M059J (cell line): ENCODE measurements at regions not wholly inside any gene's neighbourhood (a gene's known extent, or its start where the extent isn't known, plus 50 kb on each side); places are given as distances from the start of the nearest gene placed in this dataset.
A peak's percentile ranks its signal among the peaks of the same experiment; 100 is the strongest.

Experiments
- DNase-seq: peaks from one replicate; pipeline ENCODE4 v3.0.0-alpha.2; 2012; ENCODE audit warnings: low read depth

- DNase-seq, result peak; percentile 73
These were observed 94.6 kb downstream of the ZPLD1 start for GRCh38 chr3:102529452-102529851.

DNA sequence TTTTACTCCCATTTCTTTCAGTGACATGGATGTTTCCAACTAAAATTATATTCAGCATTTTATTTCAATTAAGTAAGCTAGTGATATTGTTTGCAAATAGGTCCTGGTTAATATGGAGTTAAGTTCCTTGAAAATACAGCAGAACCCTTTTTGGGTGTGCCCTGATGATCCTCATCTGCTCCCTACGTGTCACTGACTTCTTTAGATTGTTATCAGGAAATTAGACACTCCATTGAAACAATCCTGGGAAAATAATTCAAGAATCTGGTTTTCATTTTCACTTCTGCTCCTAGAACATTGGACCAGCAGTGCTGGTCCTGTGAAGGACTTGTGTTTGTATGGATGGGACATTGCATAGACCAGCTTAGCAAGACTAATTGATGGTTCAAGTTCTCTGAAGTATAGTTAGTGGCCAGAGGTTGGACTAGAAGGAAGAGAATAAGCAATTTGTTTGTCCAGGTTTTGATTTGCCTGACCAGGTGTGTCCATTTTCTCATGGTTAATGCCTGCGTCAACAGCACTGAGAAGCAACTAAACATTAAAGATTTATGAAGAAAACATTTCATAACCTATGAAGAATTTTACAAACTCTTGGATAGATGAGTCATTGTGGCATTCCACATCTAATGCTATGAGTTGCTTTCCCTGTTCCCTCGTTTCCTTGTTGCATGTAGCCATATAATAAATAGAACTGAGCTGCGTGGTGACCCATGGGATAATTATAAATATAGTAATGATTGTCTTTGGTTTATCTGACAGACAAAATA is 95.8 kb downstream of the ZPLD1 start:
- DNase-seq, result peak; percentile 85

- DNase-seq, result peak; percentile 79
These were observed 96.9 kb downstream of the ZPLD1 start for GRCh38 chr3:102531686-102532085.

- DNase-seq, result peak; percentile 93
These were observed 98.1 kb downstream of the ZPLD1 start for GRCh38 chr3:102532901-102533300.

DNA sequence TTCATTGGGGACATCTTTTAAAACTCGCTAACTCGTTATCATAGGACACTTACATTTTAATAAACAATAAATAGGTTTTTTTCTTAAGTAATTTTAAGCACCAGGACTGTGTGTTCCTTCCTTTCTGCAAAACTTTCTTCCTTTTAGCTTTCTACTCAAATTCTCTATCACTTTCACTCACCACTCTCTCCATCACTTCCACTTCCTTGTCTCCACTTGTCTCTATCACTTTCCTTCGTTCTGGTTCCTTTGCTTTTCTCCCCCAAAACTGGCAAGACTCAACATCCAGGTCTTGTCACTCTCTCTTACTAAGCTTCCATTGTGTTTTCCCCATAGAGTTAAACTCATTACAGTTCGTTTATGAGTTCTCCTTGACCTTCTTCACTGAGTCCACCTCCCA is 99.0 kb downstream of the ZPLD1 start:
- DNase-seq, result no peak

DNA sequence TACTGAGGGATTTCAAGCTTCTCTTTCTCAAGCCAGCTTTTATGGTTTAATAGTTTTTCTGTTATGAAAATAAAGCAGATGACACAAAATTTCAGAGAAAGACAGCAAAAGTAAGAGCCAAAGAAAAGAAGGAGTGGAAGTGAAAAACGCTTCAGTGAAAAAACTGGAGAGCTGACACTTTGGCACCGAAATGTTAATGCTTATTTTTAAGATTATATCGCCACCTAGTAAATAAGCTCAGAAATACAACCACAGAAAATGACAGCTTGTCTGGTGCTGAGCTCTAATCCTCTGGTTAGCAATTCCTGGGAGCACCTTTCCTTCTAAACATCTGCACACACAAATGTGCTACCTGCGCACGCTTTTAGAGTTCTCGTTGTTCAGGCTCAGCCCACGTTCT is 101.6 kb downstream of the ZPLD1 start:
- DNase-seq, result peak; percentile 58

GRCh38 chr3:102537123-102537522 is 102.3 kb downstream of the ZPLD1 start:
- DNase-seq, result no peak

DNA sequence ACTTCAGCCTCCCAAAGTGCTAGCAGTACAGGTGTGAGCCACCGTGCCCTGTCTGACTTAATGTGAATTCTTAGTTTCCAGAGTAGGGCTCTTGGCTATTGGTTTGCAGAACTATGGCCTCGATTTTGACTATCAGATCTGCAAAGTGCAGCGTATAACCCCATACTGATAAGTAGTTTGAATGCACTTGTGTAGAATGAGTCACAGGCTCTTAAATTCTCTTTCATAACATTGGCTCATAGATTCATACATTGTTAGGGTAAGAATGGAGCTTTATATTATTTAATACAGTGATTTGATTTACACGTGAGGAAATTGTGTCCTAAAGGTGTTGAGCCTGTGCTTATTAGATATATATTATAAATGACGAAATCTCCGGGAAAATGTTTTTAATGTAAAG is 109.9 kb downstream of the ZPLD1 start:
- no peak for DNase-seq

- DNase-seq, result no peak
These were observed 110.5 kb downstream of the ZPLD1 start for GRCh38 chr3:102545276-102545675.

GRCh38 chr3:102553876-102554275 is 119.1 kb downstream of the ZPLD1 start:
- DNase-seq, result no peak

DNA sequence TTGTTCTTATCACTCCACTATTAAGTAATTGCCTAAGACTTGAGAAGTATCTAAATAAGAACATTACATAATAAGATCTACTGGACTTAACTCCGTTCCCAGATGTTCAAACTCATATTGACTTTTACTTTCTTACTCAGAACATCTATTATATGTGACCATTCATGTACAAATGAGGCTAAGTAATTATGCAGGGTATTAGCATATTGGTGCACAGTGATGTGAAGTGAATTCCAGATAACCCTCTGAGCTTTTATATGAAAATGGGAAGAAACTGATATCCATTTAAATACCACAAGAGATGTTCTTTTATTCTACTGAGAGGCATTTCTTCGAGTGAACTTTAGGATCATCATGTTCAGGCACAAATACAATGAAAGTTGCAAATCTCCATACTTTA is 135.7 kb downstream of the ZPLD1 start:
- no peak for DNase-seq

- no peak for DNase-seq
These were observed 136.2 kb downstream of the ZPLD1 start for GRCh38 chr3:102571006-102571405.

GRCh38 chr3:102571720-102572384 is 137.0 kb downstream of the ZPLD1 start:
- no peak for DNase-seq

DNA sequence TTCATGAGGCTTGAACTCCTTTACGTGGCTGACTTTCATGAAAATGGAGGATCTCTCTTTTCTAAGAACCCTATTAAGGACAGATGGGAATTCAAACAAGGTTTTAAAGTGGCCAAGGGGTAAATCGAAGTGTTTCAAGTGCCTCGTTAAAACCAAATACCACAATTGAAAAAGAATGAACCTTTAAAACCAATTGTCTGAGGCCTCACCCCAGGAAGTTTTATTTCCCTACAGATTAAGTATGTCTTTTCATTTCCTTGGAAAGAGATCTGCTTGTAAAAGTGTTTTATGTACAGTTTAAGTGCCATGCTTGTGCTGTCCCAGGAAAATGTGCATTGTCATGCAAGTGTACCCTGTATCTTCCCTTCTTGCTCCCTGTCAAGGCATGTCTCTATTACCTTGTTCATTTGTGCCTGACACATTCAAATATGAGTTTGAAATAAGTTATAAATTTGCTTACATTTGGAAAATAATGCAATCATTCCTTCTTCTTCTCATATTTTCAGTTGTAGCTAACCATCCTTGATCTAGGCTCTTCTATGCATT is 138.7 kb downstream of the ZPLD1 start:
- DNase-seq, result no peak

- DNase-seq, result no peak
These were observed 139.5 kb downstream of the ZPLD1 start for GRCh38 chr3:102574355-102574754.

- DNase-seq, result no peak
These were observed 141.8 kb downstream of the ZPLD1 start for GRCh38 chr3:102576651-102577050.

GRCh38 chr3:102577082-102577789 is 142.4 kb downstream of the ZPLD1 start:
- DNase-seq, result no peak

GRCh38 chr3:102580760-102581159 is 145.9 kb downstream of the ZPLD1 start:
- DNase-seq, result no peak

DNA sequence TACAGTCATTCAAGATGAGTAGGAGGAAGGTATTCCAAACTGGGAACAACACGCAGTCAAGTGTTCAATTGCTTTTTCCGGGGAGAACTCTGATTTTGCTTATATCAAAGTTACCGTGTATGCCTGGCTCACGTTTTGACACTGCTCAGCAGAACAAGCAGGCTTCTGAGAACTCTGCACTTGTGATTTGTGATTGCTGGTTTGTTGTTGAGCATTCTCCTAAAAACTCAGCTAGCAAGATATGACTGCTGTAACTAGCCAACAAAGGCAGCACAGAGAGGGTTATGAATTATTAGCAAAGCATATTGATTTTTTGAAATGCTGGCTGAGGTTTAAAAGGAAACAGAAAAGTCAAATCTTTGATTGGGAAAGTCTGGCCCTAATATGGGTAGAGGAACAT is 151.7 kb downstream of the ZPLD1 start:
- no peak for DNase-seq

- DNase-seq, result no peak
These were observed 159.2 kb downstream of the ZPLD1 start for GRCh38 chr3:102593812-102594602.

DNA sequence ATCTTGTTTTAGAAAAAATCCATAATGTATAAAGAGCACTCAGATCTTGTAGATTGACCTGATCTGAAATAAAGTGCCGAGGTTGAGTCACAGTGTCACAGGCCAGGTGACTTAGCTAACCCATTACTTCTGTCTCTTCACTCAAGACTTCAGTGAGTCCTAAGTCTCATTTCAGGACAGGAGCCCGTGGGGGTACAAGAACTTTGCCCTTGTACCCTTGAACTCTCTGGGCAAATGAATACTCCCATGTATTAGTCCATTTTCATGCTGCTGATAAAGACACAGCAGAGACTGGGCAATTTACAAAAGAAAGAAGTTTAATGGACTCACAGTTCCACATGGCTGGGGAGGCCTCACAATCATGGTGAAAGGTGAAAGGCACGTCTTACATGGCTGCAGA is 160.2 kb downstream of the ZPLD1 start:
- DNase-seq, result no peak
